Thyroid gland (tissue), 4 donors: ENCODE measurements at regions not wholly inside any gene's neighbourhood (a gene's known extent, or its start where the extent isn't known, plus 50 kb on each side); places are given as distances from the start of the nearest gene placed in this dataset.

Experiments used
- DNase-seq, 2 donors: peaks; one replicate each; pipeline ENCODE4 v3.0.0-alpha.2; 2019
- H3K27ac ChIP-seq, 3 donors: fragments of 200-600 bp; sonication (generic); 1 replicate in 2 of 3; 2 replicates in 1 of 3; pipeline ENCODE4 v1.5.1; 2016 to 2019; ENCODE audit warnings: mild to moderate bottlenecking in 1 of 3, moderate library complexity in 1 of 3
- H3K27me3 ChIP-seq: fragments of 200-600 bp; sonication (generic); one replicate; pipeline ENCODE4 v1.5.1; 2019
- H3K36me3 ChIP-seq, 2 donors: fragments of 200-600 bp; sonication (generic); one replicate each; pipeline ENCODE4 v1.5.1; 2016 to 2019
- H3K4me1 ChIP-seq, 2 donors: fragments of 200-600 bp; sonication (generic); one replicate each; pipeline ENCODE4 v1.5.1; 2017 to 2019
- H3K4me3 ChIP-seq, 3 donors: fragments of 200-600 bp; sonication (generic); replicated peaks in 1 of 3; 1 replicate in 2 of 3; 2 replicates in 1 of 3; pipeline ENCODE4 v1.5.1; 2016; ENCODE audit warnings: mild to moderate bottlenecking in 1 of 3
- H3K9me3 ChIP-seq: fragments of 200-600 bp; sonication (generic); one replicate; pipeline ENCODE4 v1.5.1; 2017
- POLR2A ChIP-seq, 2 donors: fragments of 450-650 bp; IDR thresholded peaks; one replicate each; pipeline ENCODE4 v1.6.1; 2017; ENCODE audit warnings: antibody characterized with exemption in 2 of 2, mild to moderate bottlenecking in 2 of 2, moderate library complexity in 1 of 2
- WGBS, 2 donors: methylation state at CpG; one replicate each; pipeline ENCODE4 v1.1.5; 2017; 5-methylcytosine and 5-hydroxymethylcytosine counted together
- intact Hi-C: fragments of 100-400 bp; cut with DNase I; formaldehyde crosslinking; loops from one replicate; pipeline ENCODE4 v1.15.1; 2023
- TF ChIP-seq, protein P1 (sequence below), 6 experiments: fragments of 200-600 bp in 3 of 6; fragments of 450-650 bp in 3 of 6; sonication (generic) in 3 of 6; IDR thresholded peaks; one replicate each; pipeline ENCODE4 v1.5.1; 2016 to 2019; ENCODE audit warnings: antibody characterized with exemption in 6 of 6, mild to moderate bottlenecking in 2 of 6, inconsistent platforms in 1 of 6, moderate library complexity in 1 of 6

DNA sequence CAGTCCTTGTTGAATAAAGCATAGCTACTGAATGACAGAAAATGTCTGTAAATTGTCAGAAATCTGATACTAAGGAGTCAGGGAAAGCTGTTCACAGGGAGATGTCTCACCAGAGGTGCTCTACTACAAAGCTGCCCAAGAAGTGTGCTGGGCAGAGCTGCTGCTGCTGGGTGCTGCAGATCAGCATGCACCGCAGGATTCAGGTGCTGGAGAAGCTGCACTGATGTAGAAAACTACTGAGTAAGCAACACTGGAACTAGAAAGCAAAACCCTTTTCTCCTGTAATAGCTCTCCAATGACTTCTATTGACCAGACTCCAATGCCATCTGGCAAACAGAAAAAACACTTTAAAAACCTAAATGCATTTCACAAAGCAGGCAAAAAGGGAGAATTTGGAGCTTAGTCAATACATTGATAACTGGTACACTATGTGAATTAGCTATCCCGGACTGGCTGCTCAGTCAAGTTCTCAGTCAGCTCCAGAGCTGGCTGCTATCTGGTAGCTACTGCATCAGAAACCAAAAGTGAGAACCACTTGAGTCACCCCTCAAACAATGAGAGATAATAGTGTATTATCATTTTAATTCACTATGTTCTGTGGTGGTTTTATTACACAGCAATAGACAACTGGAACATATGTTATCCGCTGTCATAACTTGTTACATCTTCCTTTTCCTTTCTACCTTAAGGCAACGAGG lies 493.1 kb downstream of the CPS1 start:
- WGBS, 2 donors, result 90 to 91% methylated on average over 4 of the region's 4 CpGs
- no peaks in the 10 kb centered on the region for H3K9me3 ChIP-seq

DNA sequence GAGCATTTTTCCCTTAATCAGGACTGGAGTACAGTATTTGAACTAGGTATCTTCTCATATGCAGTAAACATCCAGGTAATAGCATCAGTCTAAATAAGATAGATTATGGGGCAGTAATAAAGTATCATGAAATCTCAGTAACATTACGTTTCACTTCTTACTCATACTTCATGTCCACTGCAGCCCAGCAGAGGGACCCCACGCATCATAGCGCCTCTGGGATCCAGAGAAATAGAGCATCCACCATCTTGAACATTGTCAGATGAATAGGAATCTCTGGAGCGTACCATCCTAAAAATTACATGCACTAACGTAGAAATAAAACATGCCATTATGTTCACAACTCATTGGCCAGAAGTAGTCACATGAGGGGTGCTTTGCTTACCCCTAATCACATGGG lies 499.0 kb downstream of the CPS1 start:
- no peak overlapping the region for H3K4me3 ChIP-seq
- no peaks in the 10 kb centered on the region for H3K27me3 ChIP-seq
- no peaks in the 10 kb centered on the region for H3K9me3 ChIP-seq
- DNase-seq, result no peak
- TF ChIP-seq POLR2A (IDR thresholded peaks at IDR 0.05), result no peak
- TF ChIP-seq, protein P1, sequence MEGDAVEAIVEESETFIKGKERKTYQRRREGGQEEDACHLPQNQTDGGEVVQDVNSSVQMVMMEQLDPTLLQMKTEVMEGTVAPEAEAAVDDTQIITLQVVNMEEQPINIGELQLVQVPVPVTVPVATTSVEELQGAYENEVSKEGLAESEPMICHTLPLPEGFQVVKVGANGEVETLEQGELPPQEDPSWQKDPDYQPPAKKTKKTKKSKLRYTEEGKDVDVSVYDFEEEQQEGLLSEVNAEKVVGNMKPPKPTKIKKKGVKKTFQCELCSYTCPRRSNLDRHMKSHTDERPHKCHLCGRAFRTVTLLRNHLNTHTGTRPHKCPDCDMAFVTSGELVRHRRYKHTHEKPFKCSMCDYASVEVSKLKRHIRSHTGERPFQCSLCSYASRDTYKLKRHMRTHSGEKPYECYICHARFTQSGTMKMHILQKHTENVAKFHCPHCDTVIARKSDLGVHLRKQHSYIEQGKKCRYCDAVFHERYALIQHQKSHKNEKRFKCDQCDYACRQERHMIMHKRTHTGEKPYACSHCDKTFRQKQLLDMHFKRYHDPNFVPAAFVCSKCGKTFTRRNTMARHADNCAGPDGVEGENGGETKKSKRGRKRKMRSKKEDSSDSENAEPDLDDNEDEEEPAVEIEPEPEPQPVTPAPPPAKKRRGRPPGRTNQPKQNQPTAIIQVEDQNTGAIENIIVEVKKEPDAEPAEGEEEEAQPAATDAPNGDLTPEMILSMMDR (IDR thresholded peaks at IDR 0.05), result no peak
- H3K36me3 ChIP-seq, result no peaks in the 10 kb centered on the region
- no peak overlapping the region for H3K27ac ChIP-seq
- H3K4me1 ChIP-seq, result no peaks in the 10 kb centered on the region
- intact Hi-C loops, result no loop called here
- WGBS, 2 donors, result 83% methylated on average over 5 of the region's 5 CpGs

More for the DNA sequence above, 493.1 kb downstream of the CPS1 start:
- no peak overlapping the region for H3K4me3 ChIP-seq
- no peaks in the 10 kb centered on the region for H3K27me3 ChIP-seq
- no peaks in the 10 kb centered on the region for H3K4me1 ChIP-seq
- H3K36me3 ChIP-seq, result no peaks in the 10 kb centered on the region
- intact Hi-C loops, result no loop called here
- no peak for TF ChIP-seq POLR2A (IDR thresholded peaks at IDR 0.05)
- TF ChIP-seq, protein P1 (IDR thresholded peaks at IDR 0.05), result no peak
- H3K27ac ChIP-seq, result no peak overlapping the region
- no peak for DNase-seq

DNA sequence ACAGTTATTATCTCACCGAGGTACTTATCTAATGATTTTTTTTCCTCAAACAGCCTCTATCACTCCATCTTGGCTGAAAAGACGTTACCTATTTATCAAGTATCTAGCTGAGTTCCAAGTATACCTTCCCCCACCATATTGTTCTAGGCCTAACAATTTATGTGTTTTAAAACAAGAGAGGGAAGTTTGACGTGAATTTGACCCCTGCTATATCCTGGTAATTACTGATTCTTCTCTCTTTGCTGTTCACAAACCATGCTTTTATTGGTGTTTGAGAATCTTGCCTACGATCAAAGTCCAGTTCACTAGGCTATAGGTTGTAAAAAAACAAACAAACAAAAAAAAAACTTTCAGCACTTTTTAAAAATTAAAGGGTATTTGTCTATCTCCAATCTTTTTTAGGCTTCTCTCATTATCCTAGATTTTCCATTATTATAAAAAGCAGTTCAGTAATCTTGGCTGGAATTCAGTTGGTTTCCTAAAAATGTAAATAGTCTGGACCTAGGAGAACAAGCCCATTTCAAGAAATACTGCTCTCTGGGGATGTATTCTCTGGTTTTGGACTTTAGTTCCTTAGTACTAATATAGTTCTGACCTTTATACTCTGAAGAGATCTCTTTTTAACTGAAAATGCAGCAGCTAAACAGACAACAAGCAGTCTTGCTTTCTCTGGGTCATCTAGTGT lies 505.4 kb downstream of the CPS1 start:
- Histone ChIP-seq H3K27me3 (no peaks in the 10 kb centered on the region), H3K27ac (no peak overlapping the region), H3K9me3 (no peaks in the 10 kb centered on the region), H3K36me3 (no peaks in the 10 kb centered on the region), H3K4me1 (no peaks in the 10 kb centered on the region), H3K4me3 (no peak overlapping the region)
- DNase-seq, result no peak
- TF ChIP-seq POLR2A (IDR thresholded peaks at IDR 0.05), result no peak
- TF ChIP-seq, protein P1 (IDR thresholded peaks at IDR 0.05), result no peak
- intact Hi-C loops, result no loop called here
- 70 to 74% methylated on average over 4 of the region's 4 CpGs for WGBS, 2 donors

- intact Hi-C loops, result no loop called here
- no peak overlapping the region for H3K4me3 ChIP-seq
- no peaks in the 10 kb centered on the region for H3K36me3 ChIP-seq
- no peak overlapping the region for H3K27ac ChIP-seq
- WGBS, 2 donors, result 79 to 93% methylated on average over 5 of the region's 5 CpGs
- H3K27me3 ChIP-seq, result no peaks in the 10 kb centered on the region
- no peaks in the 10 kb centered on the region for H3K9me3 ChIP-seq
- DNase-seq, result no peak
- no peak for TF ChIP-seq POLR2A (IDR thresholded peaks at IDR 0.05)
- TF ChIP-seq, protein P1 (IDR thresholded peaks at IDR 0.05), result no peak
- H3K4me1 ChIP-seq, result no peaks in the 10 kb centered on the region
These were observed 505.9 kb downstream of the CPS1 start for GRCh38 chr2:211062297-211062612.

GRCh38 chr2:211067029-211067428 lies 510.6 kb downstream of the CPS1 start:
- WGBS, 2 donors, result 92 to 96% methylated on average over 5 of the region's 5 CpGs
- no peaks in the 10 kb centered on the region for H3K27me3 ChIP-seq
- intact Hi-C loops, result no loop called here
- no peaks in the 10 kb centered on the region for H3K9me3 ChIP-seq
- no peak overlapping the region for H3K4me3 ChIP-seq
- TF ChIP-seq POLR2A (IDR thresholded peaks at IDR 0.05), result no peak
- TF ChIP-seq, protein P1 (IDR thresholded peaks at IDR 0.05), result no peak
- no peaks in the 10 kb centered on the region for H3K36me3 ChIP-seq
- DNase-seq, result no peak
- no peak overlapping the region for H3K27ac ChIP-seq
- H3K4me1 ChIP-seq, result no peaks in the 10 kb centered on the region
